Calu3 (cell line): ENCODE measurements at regions not wholly inside any gene's neighbourhood (a gene's known extent, or its start where the extent isn't known, plus 50 kb on each side); places are given as distances from the start of the nearest gene placed in this dataset.

Experiments
- BruUV-seq: library from RNA; stranded (reverse); fragments of 400-500 nt; replicated peaks from 2 replicates; lab custom pipeline; 2021; lab: Mats Ljungman, UMichigan
- CTCF ChIA-PET: fragments of 300-600 bp; sonication (Branson Sonifier 250); formaldehyde crosslinking; loops from one replicate; lab custom pipeline; 2022; ENCODE audit warnings: antibody characterized with exemption; lab: Charles Lee
- DNase-seq: peaks from one replicate; pipeline ENCODE4 v3.0.0; 2022
- H3K27ac Mint-ChIP-seq: one replicate; pipeline ENCODE4 v1.8.0; 2022; ENCODE audit warnings: mixed read lengths; ENCODE audit not compliant: unreplicated experiment
- H3K27me3 Mint-ChIP-seq: one replicate; pipeline ENCODE4 v1.8.0; 2022; ENCODE audit warnings: mixed read lengths; ENCODE audit not compliant: unreplicated experiment
- H3K36me3 Mint-ChIP-seq: one replicate; pipeline ENCODE4 v1.8.0; 2022; ENCODE audit warnings: mild to moderate bottlenecking, moderate library complexity, mixed read lengths; ENCODE audit not compliant: insufficient read depth, unreplicated experiment
- H3K4me1 Mint-ChIP-seq: one replicate; pipeline ENCODE4 v1.8.0; 2022; ENCODE audit warnings: mild to moderate bottlenecking, low read depth, mixed read lengths; ENCODE audit not compliant: unreplicated experiment
- H3K4me3 Mint-ChIP-seq: one replicate; pipeline ENCODE4 v1.8.0; 2022; ENCODE audit warnings: mild to moderate bottlenecking, low read depth, moderate library complexity, mixed read lengths; ENCODE audit not compliant: unreplicated experiment
- H3K9me3 Mint-ChIP-seq: one replicate; pipeline ENCODE4 v1.8.0; 2022; ENCODE audit warnings: low read depth, mixed read lengths; ENCODE audit not compliant: unreplicated experiment
- CTCF ChIP-seq: fragments of 200-600 bp; IDR thresholded peaks from one replicate; pipeline ENCODE4 v1.8.0; 2022; ENCODE audit warnings: antibody characterized with exemption; ENCODE audit not compliant: unreplicated experiment
- intact Hi-C: fragments of 100-400 bp; cut with micrococcal nuclease; formaldehyde crosslinking; loops from one replicate; pipeline ENCODE4 v1.10.0; 2022; ENCODE audit not compliant: unreplicated experiment

DNA sequence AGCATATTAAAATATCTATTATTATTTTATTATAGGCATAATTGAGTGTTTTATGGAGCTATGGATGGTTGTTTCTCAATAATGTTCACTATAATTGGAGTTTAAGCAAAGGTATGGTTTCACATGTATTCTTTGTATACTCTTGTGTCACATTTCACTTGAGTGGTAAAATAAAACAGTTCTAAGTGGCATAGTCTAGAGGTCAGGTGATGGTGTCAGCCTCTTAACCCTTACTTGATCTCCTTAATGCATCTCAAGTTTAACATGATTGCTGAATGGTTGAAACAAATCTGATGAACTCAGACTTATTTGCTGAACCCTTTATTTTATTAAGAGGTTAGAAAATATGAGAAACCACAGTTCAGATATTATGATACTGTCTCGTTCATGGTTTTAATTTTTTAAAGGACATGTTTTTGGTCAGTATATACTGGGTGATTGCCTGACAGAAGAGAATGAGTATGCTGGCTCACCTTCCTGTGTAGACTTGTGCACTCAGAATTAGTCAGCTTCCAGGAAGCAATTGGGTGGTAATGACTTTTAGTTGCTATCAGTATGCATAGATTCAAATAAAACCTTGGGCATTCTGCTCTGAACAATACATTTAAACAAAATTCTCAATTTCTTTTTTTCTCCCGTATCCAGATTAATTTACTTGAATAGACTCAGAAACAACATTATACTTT lies 464.6 kb downstream of the PCNX1 start:
- CTCF ChIA-PET: no interaction called here
- Mint-ChIP-seq H3K36me3 (no peaks in the 10 kb centered on the region), H3K27me3 (no peaks in the 10 kb centered on the region), H3K9me3 (no peaks in the 10 kb centered on the region), H3K4me3 (no peak overlapping the region), H3K27ac (peak overlapping the region; percentile 63), H3K4me1 (peaks cover 11% of the 10 kb centered on the region)
- DNase-seq: no peak
- TF ChIP-seq CTCF: no peak
- no TSS peak for BruUV-seq
- intact Hi-C loops: no loop called here

DNA sequence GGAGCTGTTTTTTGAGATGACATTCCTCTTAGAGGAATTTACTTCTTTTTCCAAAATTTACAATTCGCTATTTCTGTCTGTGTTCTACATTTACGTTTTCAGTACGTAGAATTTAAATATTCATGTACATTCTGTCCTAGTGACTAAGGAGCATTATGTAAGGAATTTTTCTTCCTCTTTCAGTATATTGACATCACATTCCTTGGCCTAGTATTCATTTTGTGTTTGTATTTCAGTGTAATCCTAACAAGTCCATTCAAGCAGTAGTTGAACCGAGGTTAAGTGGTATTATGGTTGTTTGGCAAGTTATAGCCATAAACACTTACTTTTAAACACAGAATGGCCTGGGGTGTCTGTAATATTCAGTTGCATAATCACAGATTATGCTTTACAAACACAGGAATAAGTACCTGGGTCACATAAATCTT lies 465.2 kb downstream of the PCNX1 start:
- TF ChIP-seq CTCF: no peak
- CTCF ChIA-PET: no interaction called here
- DNase-seq: no peak
- H3K27me3 Mint-ChIP-seq: no peaks in the 10 kb centered on the region
- no peaks in the 10 kb centered on the region for H3K9me3 Mint-ChIP-seq
- no peak overlapping the region for H3K4me3 Mint-ChIP-seq
- H3K4me1 Mint-ChIP-seq: peaks cover 11% of the 10 kb centered on the region
- H3K36me3 Mint-ChIP-seq: no peaks in the 10 kb centered on the region
- H3K27ac Mint-ChIP-seq: peak overlapping the region; percentile 63
- no TSS peak for BruUV-seq
- intact Hi-C loops: no loop called here

GRCh38 chr14:71373773-71374172 lies 466.5 kb downstream of the PCNX1 start:
- H3K4me1 Mint-ChIP-seq: peaks cover 24% of the 10 kb centered on the region
- H3K4me3 Mint-ChIP-seq: no peak overlapping the region
- TF ChIP-seq CTCF: no peak
- DNase-seq: no peak
- intact Hi-C loops: no loop called here
- peaks cover 4% of the 10 kb centered on the region for H3K36me3 Mint-ChIP-seq
- H3K9me3 Mint-ChIP-seq: no peaks in the 10 kb centered on the region
- CTCF ChIA-PET: interaction anchor here (0.7 kb wide), 3 partner anchors 41 to 1644 kb away, joined by 3 to 6 read pairs (median 4); no protein-coding TSS in a partner anchor
- H3K27ac Mint-ChIP-seq: no peak overlapping the region
- no TSS peak for BruUV-seq
- H3K27me3 Mint-ChIP-seq: no peaks in the 10 kb centered on the region

- intact Hi-C loops: no loop called here
- no peak for TF ChIP-seq CTCF
- no peak overlapping the region for H3K27ac Mint-ChIP-seq
- H3K4me1 Mint-ChIP-seq: peaks cover 28% of the 10 kb centered on the region
- no TSS peak for BruUV-seq
- DNase-seq: no peak
- H3K9me3 Mint-ChIP-seq: no peaks in the 10 kb centered on the region
- peaks cover 4% of the 10 kb centered on the region for H3K36me3 Mint-ChIP-seq
- H3K4me3 Mint-ChIP-seq: no peak overlapping the region
- no peaks in the 10 kb centered on the region for H3K27me3 Mint-ChIP-seq
- CTCF ChIA-PET: no interaction called here
Observed at GRCh38 chr14:71374989-71375388, 467.7 kb downstream of the PCNX1 start.
